ENCODE measurements at regions not wholly inside any gene's neighbourhood (a gene's known extent, or its start where the extent isn't known, plus 50 kb on each side); places are given as distances from the start of the nearest gene placed in this dataset.
A peak's percentile ranks its signal among the peaks of the same experiment; 100 is the strongest.
"Not testable (repeated sequence)": the region's sequence is repeated elsewhere in the genome, so short reads cannot be mapped to it uniquely, and the experiment has no call there.

- H3K9ac ChIP-seq (ENCODE audit: insufficient read depth in 1 of 2, low read length in 2 of 2); DNase-seq; H3K36me3 ChIP-seq (ENCODE audit: control insufficient read depth in 4 of 4, insufficient read depth in 4 of 4, low read length in 4 of 4); H3K27ac ChIP-seq (ENCODE audit: low read depth in 1 of 2, low read length in 1 of 2); H3K27me3 ChIP-seq (ENCODE audit: control insufficient read depth in 3 of 3, insufficient read depth in 3 of 3, low read length in 2 of 3); H3K9me3 ChIP-seq (ENCODE audit: control insufficient read depth in 4 of 4, insufficient read depth in 3 of 4, low read length in 3 of 4); H3K4me1 ChIP-seq (ENCODE audit: control insufficient read depth in 5 of 5, insufficient read depth in 5 of 5, low read length in 5 of 5); H3K4me3 ChIP-seq; ATAC-seq (ENCODE audit: insufficient read depth, low FRiP score): not testable (repeated sequence)
- 94 to 95% methylated on average over 6 to 9 of the region's 9 CpGs for WGBS, 2 donors
Measured at GRCh38 chr1:221967538-221967937, 225.6 kb upstream of the DUSP10 start.

GRCh38 chr1:221966888-221967287, 225.0 kb upstream of the DUSP10 start:
- not testable (repeated sequence) for H3K27me3 ChIP-seq (ENCODE audit: control insufficient read depth in 3 of 3, insufficient read depth in 3 of 3, low read length in 2 of 3); H3K27ac ChIP-seq (ENCODE audit: low read depth in 1 of 2, low read length in 1 of 2); H3K4me1 ChIP-seq (ENCODE audit: control insufficient read depth in 5 of 5, insufficient read depth in 5 of 5, low read length in 5 of 5); H3K9me3 ChIP-seq (ENCODE audit: control insufficient read depth in 4 of 4, insufficient read depth in 3 of 4, low read length in 3 of 4); ATAC-seq (ENCODE audit: insufficient read depth, low FRiP score); H3K36me3 ChIP-seq (ENCODE audit: control insufficient read depth in 4 of 4, insufficient read depth in 4 of 4, low read length in 4 of 4); H3K9ac ChIP-seq (ENCODE audit: insufficient read depth in 1 of 2, low read length in 2 of 2); H3K4me3 ChIP-seq; DNase-seq
- WGBS, 2 donors: 87 to 96% methylated on average over 7 of the region's 7 CpGs

DNA sequence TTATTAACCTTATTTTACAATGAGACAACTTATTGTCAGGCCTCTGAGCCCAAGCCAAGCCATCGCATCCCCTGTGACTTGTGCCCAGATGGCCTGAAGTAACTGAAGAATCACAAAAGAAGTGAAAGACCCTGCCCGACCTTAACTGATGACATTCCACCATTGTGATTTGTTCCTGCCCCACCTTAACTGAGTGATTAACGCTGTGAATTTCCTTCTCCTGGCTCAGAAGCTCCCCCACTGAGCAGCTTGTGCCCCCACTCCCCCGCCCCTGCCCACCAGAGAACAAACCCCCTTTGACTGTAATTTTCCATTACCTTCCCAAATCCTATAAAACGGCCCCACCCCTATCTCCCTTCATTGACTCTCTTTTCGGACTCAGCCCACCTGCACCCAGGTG, 224.0 kb upstream of the DUSP10 start:
- H3K4me3 ChIP-seq; ATAC-seq (ENCODE audit: insufficient read depth, low FRiP score); DNase-seq; H3K9ac ChIP-seq (ENCODE audit: insufficient read depth in 1 of 2, low read length in 2 of 2); H3K4me1 ChIP-seq (ENCODE audit: control insufficient read depth in 5 of 5, insufficient read depth in 5 of 5, low read length in 5 of 5); H3K9me3 ChIP-seq (ENCODE audit: control insufficient read depth in 4 of 4, insufficient read depth in 3 of 4, low read length in 3 of 4); H3K27me3 ChIP-seq (ENCODE audit: control insufficient read depth in 3 of 3, insufficient read depth in 3 of 3, low read length in 2 of 3); H3K36me3 ChIP-seq (ENCODE audit: control insufficient read depth in 4 of 4, insufficient read depth in 4 of 4, low read length in 4 of 4): not testable (repeated sequence)
- H3K27ac ChIP-seq (ENCODE audit: low read depth in 1 of 2, low read length in 1 of 2): peak overlapping the region in 1 of 2 donors; percentile 53
- WGBS, 2 donors: 77 to 84% methylated on average over 6 of the region's 6 CpGs

- Histone ChIP-seq H3K27me3 (ENCODE audit: control insufficient read depth in 3 of 3, insufficient read depth in 3 of 3, low read length in 2 of 3) (no peaks in the 10 kb centered on the region), H3K36me3 (ENCODE audit: control insufficient read depth in 4 of 4, insufficient read depth in 4 of 4, low read length in 4 of 4) (no peaks in the 10 kb centered on the region), H3K9me3 (ENCODE audit: control insufficient read depth in 4 of 4, insufficient read depth in 3 of 4, low read length in 3 of 4) (no peaks in the 10 kb centered on the region), H3K27ac (ENCODE audit: low read depth in 1 of 2, low read length in 1 of 2) (no peak overlapping the region), H3K4me1 (ENCODE audit: control insufficient read depth in 5 of 5, insufficient read depth in 5 of 5, low read length in 5 of 5) (peaks cover 0 to 2% (median 0%) of the 10 kb centered on the region in 5 donors), H3K9ac (ENCODE audit: insufficient read depth in 1 of 2, low read length in 2 of 2) (no peak overlapping the region), H3K4me3 (no peak overlapping the region)
- WGBS, 2 donors: 76 to 93% methylated on average over 3 of the region's 3 CpGs
- no peak for TF ChIP-seq CTCF (IDR thresholded peaks at IDR 0.05; ENCODE audit: control extremely low read depth, extremely low read depth)
- ATAC-seq (ENCODE audit: insufficient read depth, low FRiP score): peak; percentile 51
- no peak for DNase-seq
Measured at GRCh38 chr1:221965252-221965651, 223.4 kb upstream of the DUSP10 start.

DNA sequence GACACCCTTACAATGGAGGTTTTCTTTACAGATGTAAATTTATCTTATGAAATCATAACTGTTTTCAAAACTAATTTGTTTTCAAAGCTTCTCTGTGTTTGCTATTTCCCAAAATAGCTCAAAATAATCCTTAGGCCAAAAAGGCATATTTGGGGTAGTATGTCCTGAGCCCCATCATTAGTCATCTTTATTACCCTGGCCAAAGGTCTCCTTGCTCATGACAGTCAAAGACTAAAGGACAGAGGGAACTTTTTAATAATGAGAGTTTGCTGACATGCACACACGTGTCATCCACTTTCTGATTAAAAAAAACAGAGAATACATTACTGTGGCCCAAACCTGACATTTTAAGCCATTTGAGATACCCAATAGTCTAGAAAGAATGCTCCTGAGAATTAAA, 221.9 kb upstream of the DUSP10 start:
- no peak for TF ChIP-seq CTCF (IDR thresholded peaks at IDR 0.05; ENCODE audit: control extremely low read depth, extremely low read depth)
- H3K36me3 ChIP-seq (ENCODE audit: control insufficient read depth in 4 of 4, insufficient read depth in 4 of 4, low read length in 4 of 4): no peaks in the 10 kb centered on the region
- DNase-seq (no peak), ATAC-seq (ENCODE audit: insufficient read depth, low FRiP score) (no peak)
- 86 to 95% methylated on average over 1 of the region's 1 CpG for WGBS, 2 donors
- H3K9me3 ChIP-seq (ENCODE audit: control insufficient read depth in 4 of 4, insufficient read depth in 3 of 4, low read length in 3 of 4): no peaks in the 10 kb centered on the region
- peaks cover 0 to 2% (median 0%) of the 10 kb centered on the region in 5 donors for H3K4me1 ChIP-seq (ENCODE audit: control insufficient read depth in 5 of 5, insufficient read depth in 5 of 5, low read length in 5 of 5)
- H3K27ac ChIP-seq (ENCODE audit: low read depth in 1 of 2, low read length in 1 of 2): no peak overlapping the region
- no peaks in the 10 kb centered on the region for H3K27me3 ChIP-seq (ENCODE audit: control insufficient read depth in 3 of 3, insufficient read depth in 3 of 3, low read length in 2 of 3)
- H3K9ac ChIP-seq (ENCODE audit: insufficient read depth in 1 of 2, low read length in 2 of 2): no peak overlapping the region
- no peak overlapping the region for H3K4me3 ChIP-seq

All from lung (tissue), 11 donors.